ENCODE measurements at regions not wholly inside any gene's neighbourhood (a gene's known extent, or its start where the extent isn't known, plus 50 kb on each side); places are given as distances from the start of the nearest gene placed in this dataset.

DNA sequence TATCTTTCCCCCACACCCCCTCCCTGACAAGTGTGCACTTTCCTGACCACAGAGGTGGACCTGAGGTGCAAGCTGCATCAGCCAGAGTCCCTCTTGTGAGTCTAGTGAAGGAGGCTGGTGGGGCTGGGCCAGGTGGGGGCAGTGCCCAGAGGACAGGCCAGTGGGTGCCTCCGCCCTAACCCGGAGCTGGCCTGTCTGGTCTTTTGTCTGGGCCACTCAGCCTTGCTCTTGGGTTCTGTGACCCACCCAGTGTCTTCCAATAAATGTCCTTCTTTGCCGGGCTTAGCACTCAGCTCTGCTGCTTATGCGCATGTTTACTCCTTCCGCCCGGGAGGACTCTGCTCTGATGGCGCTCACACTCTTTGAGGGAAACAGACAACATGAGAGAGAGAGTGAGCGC is 526.2 kb downstream of the TBC1D22A start:
- no peak overlapping the region for H3K4me2 ChIP-seq (replicated peaks; ENCODE audit: low read depth, low read length, poor library complexity, severe bottlenecking)
- no peak overlapping the region for H3K4me3 ChIP-seq (ENCODE audit: control extremely low read depth in 1 of 5, extremely low read depth in 1 of 5, insufficient read depth in 1 of 5, low read depth in 2 of 5, low read length in 4 of 5)
- H3K4me1 Mint-ChIP-seq, result no peaks in the 10 kb centered on the region
- H3K9me3 Mint-ChIP-seq (ENCODE audit: insufficient read depth), result no peaks in the 10 kb centered on the region
- no peak overlapping the region for H3K27ac Mint-ChIP-seq
- no peaks in the 10 kb centered on the region for H3K27me3 Mint-ChIP-seq
- H3K79me2 ChIP-seq (ENCODE audit: control insufficient read depth, insufficient read depth, low read length), result no peaks in the 10 kb centered on the region
- H3K9ac ChIP-seq (ENCODE audit: low read length), result no peak overlapping the region
- no peak overlapping the region for H2AFZ ChIP-seq (ENCODE audit: insufficient read depth, low read depth, low read length, poor library complexity, severe bottlenecking)
- no peak for DNase-seq
- ChIA-PET CTCF (no interaction called here), POLR2A (no interaction called here)
- no peak for ATAC-seq (ENCODE audit: low read depth)
- H3K36me3 ChIP-seq (replicated peaks in 1 of 2; ENCODE audit: control extremely low read depth in 1 of 2, control insufficient read depth in 1 of 2, extremely low read depth in 1 of 2, insufficient read depth in 2 of 2, low read length in 1 of 2), result no peaks in the 10 kb centered on the region
- H4K20me1 ChIP-seq (ENCODE audit: control insufficient read depth, insufficient read depth, low read length, poor library complexity, severe bottlenecking), result no peaks in the 10 kb centered on the region
- H3K27me3 ChIP-seq (replicated peaks in 1 of 4; ENCODE audit: control extremely low read depth in 1 of 4, control insufficient read depth in 3 of 4, insufficient read depth in 4 of 4, low read length in 3 of 4), result no peaks in the 10 kb centered on the region
- intact Hi-C loops (cut with micrococcal nuclease), result no loop called here
- WGBS (ENCODE audit: insufficient coverage), result 87% methylated on average over 8 of the region's 8 CpGs
- H3K4me3 Mint-ChIP-seq, result no peak overlapping the region
- H3K4me1 ChIP-seq (ENCODE audit: control insufficient read depth in 2 of 2, insufficient read depth in 2 of 2, low read length in 2 of 2), result no peaks in the 10 kb centered on the region
- H3K9me3 ChIP-seq (ENCODE audit: control extremely low read depth in 1 of 3, control insufficient read depth in 2 of 3, insufficient read depth in 1 of 3, low read length in 2 of 3), result no peaks in the 10 kb centered on the region
- H3K27ac ChIP-seq (ENCODE audit: low read length in 2 of 2), result no peak overlapping the region
- TF ChIP-seq, protein P1, sequence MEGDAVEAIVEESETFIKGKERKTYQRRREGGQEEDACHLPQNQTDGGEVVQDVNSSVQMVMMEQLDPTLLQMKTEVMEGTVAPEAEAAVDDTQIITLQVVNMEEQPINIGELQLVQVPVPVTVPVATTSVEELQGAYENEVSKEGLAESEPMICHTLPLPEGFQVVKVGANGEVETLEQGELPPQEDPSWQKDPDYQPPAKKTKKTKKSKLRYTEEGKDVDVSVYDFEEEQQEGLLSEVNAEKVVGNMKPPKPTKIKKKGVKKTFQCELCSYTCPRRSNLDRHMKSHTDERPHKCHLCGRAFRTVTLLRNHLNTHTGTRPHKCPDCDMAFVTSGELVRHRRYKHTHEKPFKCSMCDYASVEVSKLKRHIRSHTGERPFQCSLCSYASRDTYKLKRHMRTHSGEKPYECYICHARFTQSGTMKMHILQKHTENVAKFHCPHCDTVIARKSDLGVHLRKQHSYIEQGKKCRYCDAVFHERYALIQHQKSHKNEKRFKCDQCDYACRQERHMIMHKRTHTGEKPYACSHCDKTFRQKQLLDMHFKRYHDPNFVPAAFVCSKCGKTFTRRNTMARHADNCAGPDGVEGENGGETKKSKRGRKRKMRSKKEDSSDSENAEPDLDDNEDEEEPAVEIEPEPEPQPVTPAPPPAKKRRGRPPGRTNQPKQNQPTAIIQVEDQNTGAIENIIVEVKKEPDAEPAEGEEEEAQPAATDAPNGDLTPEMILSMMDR (IDR thresholded peaks at IDR 0.05), result no peak
- no peak for TF ChIP-seq EZH2 (IDR thresholded peaks at IDR 0.05; ENCODE audit: borderline replicate concordance, insufficient read depth, low read depth, low read length, poor library complexity, severe bottlenecking)

DNA sequence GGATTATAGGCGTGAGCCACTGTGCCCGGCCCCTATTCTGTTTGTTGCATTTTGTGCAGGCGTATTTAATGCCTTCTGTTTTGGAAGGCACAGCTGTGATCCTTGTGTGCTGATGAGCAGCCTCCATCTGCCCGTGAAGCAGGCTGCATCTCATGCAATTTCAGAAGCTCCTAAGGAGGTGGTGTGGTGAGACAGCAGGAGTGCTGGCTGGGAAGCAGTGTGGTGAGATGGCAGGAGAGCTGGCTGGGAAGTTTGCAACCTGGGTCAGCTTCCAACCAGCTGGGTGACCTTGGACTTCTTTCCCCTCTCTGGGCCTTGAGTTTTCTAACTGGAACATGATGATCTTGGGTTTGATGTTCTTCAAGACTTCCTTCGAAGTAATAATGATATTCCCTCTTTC is 525.1 kb downstream of the TBC1D22A start:
- no peak overlapping the region for H3K27ac ChIP-seq (ENCODE audit: low read length in 2 of 2)
- ATAC-seq (ENCODE audit: low read depth) (no peak), DNase-seq (no peak)
- TF ChIP-seq, protein P1 (IDR thresholded peaks at IDR 0.05), result no peak
- no peak for TF ChIP-seq EZH2 (IDR thresholded peaks at IDR 0.05; ENCODE audit: borderline replicate concordance, insufficient read depth, low read depth, low read length, poor library complexity, severe bottlenecking)
- no peaks in the 10 kb centered on the region for H3K79me2 ChIP-seq (ENCODE audit: control insufficient read depth, insufficient read depth, low read length)
- no peaks in the 10 kb centered on the region for H3K27me3 ChIP-seq (replicated peaks in 1 of 4; ENCODE audit: control extremely low read depth in 1 of 4, control insufficient read depth in 3 of 4, insufficient read depth in 4 of 4, low read length in 3 of 4)
- POLR2A ChIA-PET, result no interaction called here
- H3K4me2 ChIP-seq (replicated peaks; ENCODE audit: low read depth, low read length, poor library complexity, severe bottlenecking), result no peak overlapping the region
- Mint-ChIP-seq H3K27ac (no peak overlapping the region), H3K27me3 (peaks cover 2% of the 10 kb centered on the region), H3K9me3 (ENCODE audit: insufficient read depth) (no peaks in the 10 kb centered on the region), H3K4me1 (no peaks in the 10 kb centered on the region), H3K4me3 (no peak overlapping the region)
- H3K4me3 ChIP-seq (ENCODE audit: control extremely low read depth in 1 of 5, extremely low read depth in 1 of 5, insufficient read depth in 1 of 5, low read depth in 2 of 5, low read length in 4 of 5), result no peak overlapping the region
- H2AFZ ChIP-seq (ENCODE audit: insufficient read depth, low read depth, low read length, poor library complexity, severe bottlenecking), result no peak overlapping the region
- no peak overlapping the region for H3K9ac ChIP-seq (ENCODE audit: low read length)
- intact Hi-C loops (cut with micrococcal nuclease), result no loop called here
- H3K4me1 ChIP-seq (ENCODE audit: control insufficient read depth in 2 of 2, insufficient read depth in 2 of 2, low read length in 2 of 2), result no peaks in the 10 kb centered on the region
- WGBS (ENCODE audit: insufficient coverage), result 86% methylated on average over 4 of the region's 5 CpGs
- H4K20me1 ChIP-seq (ENCODE audit: control insufficient read depth, insufficient read depth, low read length, poor library complexity, severe bottlenecking), result no peaks in the 10 kb centered on the region
- no peaks in the 10 kb centered on the region for H3K9me3 ChIP-seq (ENCODE audit: control extremely low read depth in 1 of 3, control insufficient read depth in 2 of 3, insufficient read depth in 1 of 3, low read length in 2 of 3)
- CTCF ChIA-PET, result no interaction called here
- H3K36me3 ChIP-seq (replicated peaks in 1 of 2; ENCODE audit: control extremely low read depth in 1 of 2, control insufficient read depth in 1 of 2, extremely low read depth in 1 of 2, insufficient read depth in 2 of 2, low read length in 1 of 2), result no peaks in the 10 kb centered on the region
